Effector memory CD4-positive, alpha-beta T cell (primary cell): ENCODE measurements at regions not wholly inside any gene's neighbourhood (a gene's known extent, or its start where the extent isn't known, plus 50 kb on each side); places are given as distances from the start of the nearest gene placed in this dataset.

Source experiments
- DNase-seq, 3 donors: peaks; one replicate each; pipeline ENCODE4 v3.0.0-alpha.2; 2020
- H3K27ac ChIP-seq: 2 replicates; pipeline ENCODE4 v1.7.0; 2013; ENCODE audit warnings: mild to moderate bottlenecking, low read length, moderate library complexity; ENCODE audit not compliant: insufficient read depth, poor library complexity, severe bottlenecking
- H3K27me3 ChIP-seq: replicated peaks from 2 replicates; pipeline ENCODE4 v1.7.0; 2013; ENCODE audit warnings: mild to moderate bottlenecking, low read length; ENCODE audit not compliant: insufficient read depth, control insufficient read depth, poor library complexity, severe bottlenecking
- H3K36me3 ChIP-seq: 2 replicates; pipeline ENCODE4 v1.7.0; 2013; ENCODE audit warnings: mild to moderate bottlenecking, low read length, moderate library complexity; ENCODE audit not compliant: control insufficient read depth, insufficient read depth
- H3K4me1 ChIP-seq: 2 replicates; pipeline ENCODE4 v1.7.0; 2013; ENCODE audit warnings: low read length, mild to moderate bottlenecking; ENCODE audit not compliant: control insufficient read depth, insufficient read depth, poor library complexity, severe bottlenecking
- H3K4me3 ChIP-seq: 2 replicates; pipeline ENCODE4 v1.7.0; 2013; ENCODE audit warnings: low read length, low read depth, mild to moderate bottlenecking; ENCODE audit not compliant: insufficient read depth, poor library complexity, severe bottlenecking
- H3K9me3 ChIP-seq: 2 replicates; pipeline ENCODE4 v1.7.0; 2013; ENCODE audit warnings: mild to moderate bottlenecking, low read length, moderate library complexity; ENCODE audit not compliant: control insufficient read depth

DNA sequence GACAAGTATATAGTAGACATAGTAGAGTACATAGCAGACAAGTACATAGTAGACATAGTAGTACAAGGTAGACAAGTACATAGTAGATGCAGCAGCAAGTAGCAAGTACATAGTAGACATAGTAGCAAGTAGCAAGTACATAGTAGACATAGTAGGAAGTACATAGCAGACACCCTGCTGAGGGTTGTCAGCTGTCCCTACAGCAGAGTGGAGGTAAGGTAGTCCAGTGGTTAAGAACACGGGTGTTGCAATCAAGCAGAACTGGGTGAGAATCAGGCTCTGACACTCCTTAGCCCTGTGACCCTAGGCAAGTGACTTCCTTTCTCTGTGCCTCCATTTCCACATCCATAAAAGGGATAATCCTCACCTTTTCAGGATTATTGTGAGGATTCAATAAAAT is 94.7 kb downstream of the NOG start:
- Histone ChIP-seq H3K9me3 (no peaks in the 10 kb centered on the region), H3K27ac (no peak overlapping the region), H3K4me1 (no peaks in the 10 kb centered on the region), H3K36me3 (no peaks in the 10 kb centered on the region), H3K4me3 (no peak overlapping the region), H3K27me3 (peaks cover 4% of the 10 kb centered on the region)
- DNase-seq = no peak

DNA sequence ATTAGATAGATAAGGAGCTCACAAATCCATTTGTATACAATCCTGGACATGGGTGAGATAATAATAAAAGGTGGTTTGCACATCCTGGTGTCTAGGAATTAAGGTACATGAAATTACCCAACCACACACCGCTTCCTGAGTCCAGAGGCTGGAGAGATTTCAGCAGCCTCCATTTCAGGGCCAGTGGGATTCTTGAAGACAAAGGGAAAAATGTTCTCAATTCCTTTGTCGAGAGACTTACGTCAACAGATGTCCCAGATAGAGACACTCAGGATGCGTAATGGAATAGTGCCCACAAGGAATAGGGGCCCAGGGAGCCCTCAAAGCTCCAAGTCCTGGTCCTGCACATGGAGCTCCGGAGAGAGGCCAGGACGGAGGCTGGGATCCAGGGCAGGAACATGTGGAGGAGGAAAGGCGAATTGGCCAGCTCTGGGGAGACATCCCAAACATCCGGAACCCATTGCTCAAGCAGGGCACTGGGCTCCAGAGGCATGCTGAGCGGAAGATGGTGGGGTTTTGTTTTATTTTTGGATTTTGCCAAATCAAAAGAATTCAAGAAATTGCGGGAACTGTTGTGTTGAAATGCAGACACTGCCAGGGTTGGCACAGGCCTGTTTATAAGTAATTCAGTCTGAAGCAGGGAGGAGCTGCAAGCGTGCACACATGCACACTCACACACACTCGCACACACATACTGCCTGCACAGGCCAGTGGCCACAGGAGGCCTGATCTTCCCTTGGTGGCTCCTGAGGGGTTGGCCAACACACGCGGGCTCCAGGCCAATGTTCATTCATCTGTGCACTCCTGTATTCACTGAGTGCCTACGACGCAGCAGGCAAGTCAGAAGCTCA is 97.2 kb downstream of the NOG start:
- Histone ChIP-seq H3K4me3 (no peak overlapping the region), H3K27ac (no peak overlapping the region), H3K27me3 (no peaks in the 10 kb centered on the region), H3K9me3 (no peaks in the 10 kb centered on the region), H3K4me1 (no peaks in the 10 kb centered on the region), H3K36me3 (no peaks in the 10 kb centered on the region)
- DNase-seq = no peak

DNA sequence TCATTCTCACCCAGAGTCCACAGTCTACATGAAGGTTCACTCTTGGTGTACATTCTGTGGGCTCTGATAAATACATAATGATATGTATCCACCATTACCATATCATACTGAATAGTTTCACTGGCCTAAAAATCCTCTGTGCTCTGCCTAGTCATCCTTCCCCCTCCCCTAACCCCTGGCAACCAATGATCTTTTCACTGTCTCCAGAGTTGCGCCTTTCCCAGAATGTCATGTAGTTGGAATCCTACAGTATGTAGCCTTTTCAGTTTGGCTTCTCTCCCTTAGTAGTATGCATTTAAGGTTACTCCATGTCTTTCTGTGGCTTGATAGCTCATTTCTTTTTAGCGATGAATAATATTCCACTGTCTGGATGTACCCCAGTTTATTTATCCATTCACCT is 101.3 kb downstream of the NOG start:
- no peak for DNase-seq
- H3K4me3 ChIP-seq = no peak overlapping the region
- no peaks in the 10 kb centered on the region for H3K4me1 ChIP-seq
- H3K27me3 ChIP-seq = no peaks in the 10 kb centered on the region
- no peak overlapping the region for H3K27ac ChIP-seq
- H3K36me3 ChIP-seq = no peaks in the 10 kb centered on the region
- no peaks in the 10 kb centered on the region for H3K9me3 ChIP-seq

DNA sequence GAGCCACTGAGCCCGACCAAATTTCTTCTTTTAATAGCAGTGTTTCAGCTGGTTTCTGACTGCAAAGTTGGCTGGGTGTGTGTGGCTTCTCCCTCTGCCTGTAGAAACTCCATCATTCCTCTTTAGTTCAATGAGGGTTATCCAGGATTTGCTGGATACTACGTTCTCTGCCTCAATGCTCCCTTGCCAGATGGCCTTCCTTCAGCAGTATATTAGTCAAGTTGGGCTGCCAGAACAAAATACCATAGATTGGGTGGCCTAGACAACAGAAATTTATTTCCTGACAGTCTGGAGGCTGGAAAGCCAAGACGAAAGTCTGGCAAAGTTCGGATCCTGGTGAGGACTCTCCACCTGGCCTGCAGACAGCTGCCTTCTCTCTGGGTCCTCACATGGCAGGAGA is 103.7 kb downstream of the NOG start:
- no peak for DNase-seq
- no peaks in the 10 kb centered on the region for H3K36me3 ChIP-seq
- no peak overlapping the region for H3K4me3 ChIP-seq
- H3K9me3 ChIP-seq = no peaks in the 10 kb centered on the region
- no peaks in the 10 kb centered on the region for H3K27me3 ChIP-seq
- no peak overlapping the region for H3K27ac ChIP-seq
- H3K4me1 ChIP-seq = no peaks in the 10 kb centered on the region

DNA sequence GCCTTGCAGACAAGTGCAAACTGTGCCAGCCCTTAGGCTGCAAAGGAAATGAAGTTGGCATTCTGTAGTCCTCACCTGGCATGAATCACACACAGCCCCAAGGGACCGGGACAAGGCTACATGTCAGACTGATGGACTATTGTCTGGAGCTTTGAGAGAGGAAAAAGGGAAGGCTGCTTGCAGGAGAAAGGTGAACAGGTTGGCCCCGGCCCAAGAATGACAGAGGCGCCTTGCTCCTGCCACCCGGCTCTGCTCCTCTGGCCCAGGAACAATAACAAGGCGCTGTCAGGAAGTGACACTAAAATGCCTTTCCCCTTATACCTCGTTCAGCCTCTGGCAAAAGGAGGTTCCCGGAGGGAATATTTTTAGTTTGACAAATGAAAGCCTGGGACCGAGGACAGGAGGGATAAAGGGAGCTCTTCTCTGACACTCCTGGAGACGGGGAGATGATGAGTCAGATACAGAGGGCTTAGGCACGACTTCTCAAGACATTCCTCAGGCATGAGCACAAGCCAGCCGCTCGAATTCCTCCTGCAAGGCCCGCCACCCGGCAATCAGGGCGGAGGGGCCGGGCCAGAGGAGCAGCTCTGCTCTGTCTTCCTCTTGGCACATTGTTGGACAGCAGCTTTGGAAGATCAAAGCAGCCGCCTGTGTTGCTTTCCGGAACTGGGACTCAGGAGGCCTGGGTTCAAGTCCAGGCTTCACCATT is 105.8 kb downstream of the NOG start:
- Histone ChIP-seq H3K36me3 (no peaks in the 10 kb centered on the region), H3K27me3 (no peaks in the 10 kb centered on the region), H3K27ac (no peak overlapping the region), H3K4me3 (no peak overlapping the region), H3K9me3 (no peaks in the 10 kb centered on the region), H3K4me1 (no peaks in the 10 kb centered on the region)
- no peak for DNase-seq

DNA sequence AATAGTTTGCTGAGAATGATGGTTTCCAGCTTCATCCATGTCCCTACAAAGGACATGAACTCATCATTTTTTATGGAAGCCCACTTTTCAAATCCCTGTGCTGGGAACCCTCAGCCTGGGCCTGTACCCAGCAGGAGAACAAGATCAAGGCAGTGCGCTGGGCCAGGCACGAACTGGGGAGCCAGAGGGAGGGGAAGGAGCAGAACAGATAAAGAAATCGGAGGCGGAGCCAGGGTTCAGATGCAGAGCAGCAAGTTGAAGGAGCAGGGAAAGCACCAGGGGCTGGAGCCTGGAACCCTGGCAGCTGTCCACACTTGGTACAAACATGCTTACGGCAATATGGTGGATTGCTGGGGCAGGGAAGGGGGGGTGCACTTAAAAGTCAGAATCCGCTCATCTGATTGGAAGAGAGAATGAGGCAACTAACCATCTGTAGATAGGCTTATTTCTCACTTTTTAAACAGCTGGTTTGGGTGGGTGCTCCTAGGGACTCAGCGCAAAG is 107.5 kb downstream of the NOG start:
- Histone ChIP-seq H3K27me3 (no peaks in the 10 kb centered on the region), H3K4me1 (no peaks in the 10 kb centered on the region), H3K36me3 (no peaks in the 10 kb centered on the region), H3K27ac (no peak overlapping the region), H3K9me3 (no peaks in the 10 kb centered on the region), H3K4me3 (no peak overlapping the region)
- DNase-seq = no peak

DNA sequence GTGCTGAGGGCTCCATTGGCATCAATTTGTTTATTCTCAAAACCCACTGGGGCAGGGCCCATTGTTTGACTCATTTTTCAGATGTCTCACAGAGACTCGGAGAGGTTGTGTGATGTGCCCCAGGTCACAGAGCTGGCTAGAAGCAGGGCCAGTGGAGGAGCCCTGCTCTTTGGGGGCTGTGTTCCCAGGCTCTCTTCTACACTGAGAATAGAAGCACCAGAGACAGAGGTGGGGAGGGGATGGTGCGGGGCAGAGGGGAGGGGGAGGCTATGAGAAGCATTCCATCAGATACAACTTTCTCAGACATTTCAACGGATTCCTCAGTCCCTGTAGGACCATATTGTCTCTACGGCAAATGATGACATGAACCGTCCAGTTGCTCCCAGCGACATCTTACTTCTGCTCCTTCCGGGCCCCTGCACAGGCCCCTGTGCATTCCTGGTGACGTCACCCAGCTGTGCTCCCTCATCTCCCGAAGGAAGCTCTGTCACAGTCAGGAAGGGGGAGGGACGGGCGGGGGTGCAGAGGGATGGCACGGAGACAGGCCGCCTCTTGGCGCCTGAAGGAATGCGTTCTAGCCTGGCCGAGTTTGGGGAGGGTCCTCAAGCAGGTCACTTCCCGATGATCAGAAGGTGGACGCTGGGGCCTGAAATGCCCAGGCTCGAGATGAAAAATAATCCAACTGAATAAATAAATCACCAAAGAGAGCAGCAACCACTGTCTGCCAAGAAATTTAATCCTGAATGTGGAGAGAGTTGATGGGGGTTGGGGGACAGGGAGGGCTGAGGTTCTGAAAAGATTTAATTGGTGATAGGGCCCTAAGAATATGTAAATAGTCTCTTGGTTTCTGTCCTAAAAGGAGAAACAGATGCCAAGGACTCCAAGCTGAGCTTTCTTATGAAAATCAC is 114.1 kb downstream of the NOG start:
- no peak overlapping the region for H3K27ac ChIP-seq
- H3K27me3 ChIP-seq = no peaks in the 10 kb centered on the region
- no peak overlapping the region for H3K4me3 ChIP-seq
- no peaks in the 10 kb centered on the region for H3K4me1 ChIP-seq
- H3K36me3 ChIP-seq = no peaks in the 10 kb centered on the region
- DNase-seq = no peak
- no peaks in the 10 kb centered on the region for H3K9me3 ChIP-seq

DNA sequence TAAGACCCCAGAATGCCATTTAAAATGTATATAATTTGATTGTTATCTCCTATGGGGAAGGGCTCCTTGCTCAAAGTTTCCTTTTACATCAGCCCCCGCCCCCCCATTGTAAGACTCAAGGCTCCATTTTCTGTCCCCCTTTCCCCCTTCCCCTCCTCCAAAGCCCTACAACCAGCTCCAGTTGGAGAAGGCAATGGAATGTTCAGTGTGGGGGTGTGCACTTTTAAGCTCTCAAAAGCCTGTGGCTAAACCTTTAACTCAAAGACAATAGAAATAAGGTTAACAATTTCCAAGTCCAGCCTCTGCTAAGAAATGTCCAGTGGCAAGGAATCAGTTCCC is 114.7 kb downstream of the NOG start:
- Histone ChIP-seq H3K9me3 (no peaks in the 10 kb centered on the region), H3K4me1 (no peaks in the 10 kb centered on the region), H3K4me3 (no peak overlapping the region), H3K27ac (no peak overlapping the region), H3K36me3 (no peaks in the 10 kb centered on the region), H3K27me3 (no peaks in the 10 kb centered on the region)
- no peak for DNase-seq

DNA sequence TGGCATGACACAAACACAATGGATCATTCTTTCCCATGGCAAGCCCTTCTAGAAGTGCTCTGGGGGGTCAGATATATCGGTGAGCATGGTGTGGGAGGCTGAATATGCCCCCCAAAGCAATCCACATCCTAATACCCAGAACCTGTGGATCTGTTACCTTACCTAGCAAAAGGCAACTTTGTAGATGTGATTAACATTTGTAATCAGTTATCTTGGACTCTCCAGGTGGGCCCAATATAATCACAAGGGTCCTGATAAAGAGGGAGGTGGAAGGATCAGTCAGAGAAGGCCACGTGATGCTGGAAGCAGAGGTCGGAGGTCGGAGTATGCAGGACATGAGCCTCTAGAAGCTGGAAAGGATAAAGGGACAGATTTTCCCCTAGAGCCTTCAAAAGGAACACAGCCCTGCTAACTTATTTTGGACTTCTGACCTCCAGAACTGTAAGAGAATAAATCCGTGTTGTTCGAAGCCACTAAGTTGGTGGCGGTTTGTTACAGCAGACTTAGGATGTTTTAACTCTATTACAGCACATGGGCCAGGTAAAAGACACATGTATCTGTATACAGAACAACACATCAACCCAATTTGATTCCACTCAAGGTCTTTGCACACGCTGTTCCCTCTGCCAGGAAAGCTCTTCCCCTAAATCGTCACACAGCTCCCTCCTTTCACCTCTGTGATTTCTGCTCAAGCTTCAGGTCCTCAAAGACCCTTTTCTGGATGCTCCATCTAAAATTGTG is 115.3 kb downstream of the NOG start:
- Histone ChIP-seq H3K4me1 (no peaks in the 10 kb centered on the region), H3K27ac (no peak overlapping the region), H3K27me3 (no peaks in the 10 kb centered on the region), H3K36me3 (no peaks in the 10 kb centered on the region), H3K4me3 (no peak overlapping the region), H3K9me3 (no peaks in the 10 kb centered on the region)
- no peak for DNase-seq
